ENCODE measurements at regions not wholly inside any gene's neighbourhood (a gene's known extent, or its start where the extent isn't known, plus 50 kb on each side); places are given as distances from the start of the nearest gene placed in this dataset.

GRCh38 chrX:40478474-40479065 lies 102.2 kb upstream of the ATP6AP2 start:
- TF ChIP-seq, protein P1, sequence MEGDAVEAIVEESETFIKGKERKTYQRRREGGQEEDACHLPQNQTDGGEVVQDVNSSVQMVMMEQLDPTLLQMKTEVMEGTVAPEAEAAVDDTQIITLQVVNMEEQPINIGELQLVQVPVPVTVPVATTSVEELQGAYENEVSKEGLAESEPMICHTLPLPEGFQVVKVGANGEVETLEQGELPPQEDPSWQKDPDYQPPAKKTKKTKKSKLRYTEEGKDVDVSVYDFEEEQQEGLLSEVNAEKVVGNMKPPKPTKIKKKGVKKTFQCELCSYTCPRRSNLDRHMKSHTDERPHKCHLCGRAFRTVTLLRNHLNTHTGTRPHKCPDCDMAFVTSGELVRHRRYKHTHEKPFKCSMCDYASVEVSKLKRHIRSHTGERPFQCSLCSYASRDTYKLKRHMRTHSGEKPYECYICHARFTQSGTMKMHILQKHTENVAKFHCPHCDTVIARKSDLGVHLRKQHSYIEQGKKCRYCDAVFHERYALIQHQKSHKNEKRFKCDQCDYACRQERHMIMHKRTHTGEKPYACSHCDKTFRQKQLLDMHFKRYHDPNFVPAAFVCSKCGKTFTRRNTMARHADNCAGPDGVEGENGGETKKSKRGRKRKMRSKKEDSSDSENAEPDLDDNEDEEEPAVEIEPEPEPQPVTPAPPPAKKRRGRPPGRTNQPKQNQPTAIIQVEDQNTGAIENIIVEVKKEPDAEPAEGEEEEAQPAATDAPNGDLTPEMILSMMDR (IDR thresholded peaks at IDR 0.05), result no peak
- TF ChIP-seq MEF2A (IDR thresholded peaks at IDR 0.05; ENCODE audit: borderline replicate concordance, low read depth), result no peak
- no peak for TF ChIP-seq EZH2phosphoT487 (IDR thresholded peaks at IDR 0.05; ENCODE audit: borderline replicate concordance, low read depth)
- TF ChIP-seq RAD21 (IDR thresholded peaks at IDR 0.05; ENCODE audit: low read length), result no peak
- TF ChIP-seq NRF1 (IDR thresholded peaks at IDR 0.05; ENCODE audit: low read depth, low read length), result no peak
- TF ChIP-seq EP300 (IDR thresholded peaks at IDR 0.05; ENCODE audit: borderline replicate concordance in 1 of 2, low read depth in 1 of 2, low read length in 1 of 2), result no peak
- no peak for TF ChIP-seq SMC3 (IDR thresholded peaks at IDR 0.05; ENCODE audit: low read depth, low read length)
- no peak for TF ChIP-seq NFIC (IDR thresholded peaks at IDR 0.05; ENCODE audit: borderline replicate concordance)
- no peak for TF ChIP-seq POLR2AphosphoS5 (IDR thresholded peaks at IDR 0.05; ENCODE audit: low read depth, low read length)

Measured in SK-N-SH (cell line).